H1 (cell line): ENCODE measurements at regions not wholly inside any gene's neighbourhood (a gene's known extent, or its start where the extent isn't known, plus 50 kb on each side); places are given as distances from the start of the nearest gene placed in this dataset.
A peak's percentile ranks its signal among the peaks of the same experiment; 100 is the strongest.

Source experiments
- CTCF ChIA-PET: fragments of 300-600 bp; sonication (Branson Sonifier 250); formaldehyde crosslinking; loops from one replicate; lab custom pipeline; 2021; ENCODE audit not compliant: partially characterized antibody; lab: Charles Lee
- POLR2A ChIA-PET: fragments of 300-600 bp; sonication (Branson Sonifier 250); formaldehyde crosslinking; loops from one replicate; lab custom pipeline; 2021; ENCODE audit warnings: inconsistent platforms; ENCODE audit not compliant: partially characterized antibody; lab: Charles Lee
- DNase-seq, 2 experiments: peaks; one replicate each; pipeline versions ENCODE4 v3.0.0 to v3.0.0-alpha.2; 2010 to 2022; ENCODE audit warnings: low spot score in 2 of 2, low read depth in 1 of 2, mixed read lengths in 1 of 2
- FAIRE-seq: peaks from 2 replicates; lab custom pipeline; 2011; peaks lifted over from hg19 to GRCh38; lab: Jason Lieb, UNC
- H2AFZ ChIP-seq: 2 replicates; pipeline ENCODE4 v1.8.1; 2012; ENCODE audit warnings: low read length, inconsistent platforms
- H2AK5ac ChIP-seq: 2 replicates; pipeline ENCODE4 v1.6.1; 2013; ENCODE audit warnings: low read depth, low read length
- H2BK120ac ChIP-seq: replicated peaks from 2 replicates; pipeline ENCODE3; 2013; ENCODE audit warnings: low read depth, low read length, inconsistent platforms
- H2BK12ac ChIP-seq: 2 replicates; pipeline ENCODE4 v1.6.1; 2013; ENCODE audit warnings: low read depth, low read length
- H2BK15ac ChIP-seq: 2 replicates; pipeline ENCODE4 v1.6.1; 2013; ENCODE audit warnings: low read length
- H2BK20ac ChIP-seq: 2 replicates; pipeline ENCODE4 v1.6.1; 2013; ENCODE audit warnings: low read length
- H2BK5ac ChIP-seq: 2 replicates; pipeline ENCODE4 v1.6.1; 2013; ENCODE audit warnings: low read depth, low read length
- H3K14ac ChIP-seq: 2 replicates; pipeline ENCODE4 v1.6.1; 2013; ENCODE audit warnings: inconsistent platforms; ENCODE audit not compliant: insufficient read length
- H3K18ac ChIP-seq: 2 replicates; pipeline ENCODE4 v1.6.1; 2013; ENCODE audit warnings: low read length; ENCODE audit errors: extremely low read depth
- H3K23ac ChIP-seq: 2 replicates; pipeline ENCODE4 v1.6.1; 2013; ENCODE audit warnings: inconsistent platforms; ENCODE audit not compliant: insufficient read length
- H3K23me2 ChIP-seq: 2 replicates; pipeline ENCODE4 v1.6.1; 2013; ENCODE audit warnings: low read depth, low read length
- H3K27ac ChIP-seq: 2 replicates; pipeline ENCODE4 v1.6.1; 2011; ENCODE audit warnings: low read depth, low read length, inconsistent platforms
- H3K27me3 ChIP-seq, 4 experiments: replicated peaks in 1 of 4; 1 replicate in 1 of 4; 2 replicates in 3 of 4; pipeline versions ENCODE4 v1.6.1 to v1.8.1; 2011 to 2013; ENCODE audit warnings: low read length in 3 of 4, mild to moderate bottlenecking in 3 of 4, inconsistent platforms in 2 of 4, mixed read lengths in 2 of 4, moderate library complexity in 1 of 4; ENCODE audit not compliant: control insufficient read depth in 3 of 4, insufficient read depth in 3 of 4; ENCODE audit errors: extremely low read depth in 1 of 4
- H3K36me3 ChIP-seq, 4 experiments: 2 replicates each; pipeline versions ENCODE4 v1.6.1 to v1.8.1; 2011 to 2013; ENCODE audit warnings: mild to moderate bottlenecking in 4 of 4, low read length in 3 of 4, moderate library complexity in 2 of 4, control low read depth in 1 of 4, inconsistent platforms in 1 of 4; ENCODE audit not compliant: insufficient read depth in 4 of 4, control insufficient read depth in 2 of 4
- H3K4ac ChIP-seq: replicated peaks from 2 replicates; pipeline ENCODE3; 2013; ENCODE audit warnings: low read length, low read depth, mixed read lengths, inconsistent platforms; ENCODE audit not compliant: insufficient read length
- H3K4me1 ChIP-seq, 4 experiments: replicated peaks in 1 of 4; 1 replicate in 1 of 4; 2 replicates in 3 of 4; pipeline versions ENCODE4 v1.6.1 to v1.8.1; 2011 to 2013; ENCODE audit warnings: low read length in 3 of 4, inconsistent platforms in 2 of 4, mixed read lengths in 1 of 4; ENCODE audit not compliant: insufficient read depth in 4 of 4, control insufficient read depth in 3 of 4
- H3K4me2 ChIP-seq, 2 experiments: 2 replicates each; pipeline versions ENCODE4 v1.6.1 to v1.8.1; 2011 to 2013; ENCODE audit warnings: low read depth in 2 of 2, low read length in 2 of 2, control low read depth in 1 of 2, inconsistent platforms in 1 of 2, mild to moderate bottlenecking in 1 of 2; ENCODE audit not compliant: insufficient read depth in 1 of 2
- H3K4me3 ChIP-seq, 4 experiments: fragments of 200-600, 300-600 bp in 1 of 4; sonication (generic), shearing (Covaris generic), sonication (Bioruptor Twin) in 1 of 4; 2 replicates each; pipeline versions ENCODE4 v1.5.1 to v1.8.1; 2011 to 2016; ENCODE audit warnings: low read length in 4 of 4, low read depth in 3 of 4, control low read depth in 2 of 4, inconsistent platforms in 2 of 4, mild to moderate bottlenecking in 2 of 4, mixed read lengths in 1 of 4, moderate library complexity in 1 of 4; ENCODE audit not compliant: insufficient read depth in 2 of 4; ENCODE audit errors: extremely low read depth in 1 of 4
- H3K56ac ChIP-seq: replicated peaks from 2 replicates; pipeline ENCODE3; 2013; ENCODE audit warnings: low read depth, mild to moderate bottlenecking, mixed read lengths, low read length, inconsistent platforms; ENCODE audit not compliant: insufficient read length
- H3K79me1 ChIP-seq: 2 replicates; pipeline ENCODE4 v1.6.1; 2013; ENCODE audit warnings: low read depth, low read length, control low read depth
- H3K79me2 ChIP-seq, 2 experiments: 2 replicates each; pipeline versions ENCODE4 v1.6.1 to v1.8.1; 2012 to 2013; ENCODE audit warnings: low read length in 2 of 2, mild to moderate bottlenecking in 2 of 2, inconsistent platforms in 1 of 2; ENCODE audit not compliant: insufficient read depth in 2 of 2, control insufficient read depth in 1 of 2
- H3K9ac ChIP-seq, 4 experiments: replicated peaks in 1 of 4; 1 replicate in 1 of 4; 2 replicates in 3 of 4; pipeline versions ENCODE4 v1.6.1 to v1.8.1; 2011 to 2013; ENCODE audit warnings: low read depth in 3 of 4, low read length in 3 of 4, control low read depth in 2 of 4, mild to moderate bottlenecking in 2 of 4, moderate library complexity in 2 of 4, inconsistent platforms in 1 of 4; ENCODE audit errors: extremely low read depth in 1 of 4
- H3K9me3 ChIP-seq, 2 experiments: 2 replicates each; pipeline versions ENCODE4 v1.6.1 to v1.8.1; 2012 to 2013; ENCODE audit warnings: mild to moderate bottlenecking in 2 of 2, moderate library complexity in 2 of 2, control low read depth in 1 of 2, inconsistent platforms in 1 of 2, low read depth in 1 of 2, low read length in 1 of 2, mixed read lengths in 1 of 2; ENCODE audit not compliant: insufficient read depth in 2 of 2
- H4K20me1 ChIP-seq, 2 experiments: replicated peaks in 1 of 2; 2 replicates each; pipeline versions ENCODE3 to v1.8.1; 2011 to 2013; ENCODE audit warnings: inconsistent platforms in 2 of 2, low read length in 2 of 2, mild to moderate bottlenecking in 1 of 2; ENCODE audit not compliant: insufficient read depth in 2 of 2, control insufficient read depth in 1 of 2
- H4K5ac ChIP-seq: 2 replicates; pipeline ENCODE4 v1.6.1; 2013; ENCODE audit warnings: low read length, low read depth, mixed read lengths, inconsistent platforms; ENCODE audit not compliant: insufficient read length
- H4K8ac ChIP-seq: 2 replicates; pipeline ENCODE4 v1.8.0; 2013; ENCODE audit warnings: mild to moderate bottlenecking, moderate library complexity, low read length, inconsistent platforms; ENCODE audit not compliant: insufficient read depth; ENCODE audit errors: extremely low read depth
- H4K91ac ChIP-seq: replicated peaks from 2 replicates; pipeline ENCODE3; 2013; ENCODE audit warnings: low read length, mixed read lengths, inconsistent platforms; ENCODE audit not compliant: insufficient read length
- CBX5 ChIP-seq: fragments of 300-800, 300-1000 bp; sonication (generic); IDR thresholded peaks from 2 replicates; pipeline ENCODE4 v1.7.1; 2016; ENCODE audit warnings: antibody characterized with exemption, low read length, low read depth
- GABPA ChIP-seq: IDR thresholded peaks from 2 replicates; pipeline ENCODE4 v1.6.1; 2011; ENCODE audit warnings: mild to moderate bottlenecking, low read length, moderate library complexity, borderline replicate concordance; ENCODE audit not compliant: insufficient read depth
- KDM5A ChIP-seq: fragments of 200-600 bp; IDR thresholded peaks from 2 replicates; pipeline ENCODE4 v1.7.1; 2012; ENCODE audit warnings: mild to moderate bottlenecking, low read length, inconsistent platforms, mixed read lengths
- PHF8 ChIP-seq: fragments of 200-600 bp; sonication (generic); conservative IDR thresholded peaks from 2 replicates; pipeline ENCODE4 v1.7.1; 2012; ENCODE audit warnings: low read depth, mild to moderate bottlenecking, inconsistent platforms, low read length, moderate library complexity
- RAD21 ChIP-seq, 2 experiments: IDR thresholded peaks in 1 of 2; conservative IDR thresholded peaks in 1 of 2; 2 replicates each; pipeline ENCODE4 v1.6.1; 2011; ENCODE audit warnings: low read depth in 2 of 2, low read length in 2 of 2, improper control_type of control experiment in 1 of 2, inconsistent platforms in 1 of 2, mild to moderate bottlenecking in 1 of 2, moderate library complexity in 1 of 2
- RXRA ChIP-seq: IDR thresholded peaks from 2 replicates; pipeline ENCODE4 v1.6.1; 2011; ENCODE audit warnings: low read depth, mild to moderate bottlenecking, low read length, moderate library complexity; ENCODE audit not compliant: insufficient read depth
- SRF ChIP-seq: IDR thresholded peaks from 2 replicates; pipeline ENCODE4 v1.6.1; 2011; ENCODE audit warnings: mild to moderate bottlenecking, low read depth, low read length, moderate library complexity
- WGBS, 2 experiments: shearing (Covaris generic) in 1 of 2; methylation state at CpG; one replicate each; pipeline versions ENCODE4 v1.1.6 to v1.1.7; 2013 to 2015; ENCODE audit warnings: low lambda C conversion rate in 2 of 2, mixed read lengths in 2 of 2, inconsistent platforms in 1 of 2, low coverage in 1 of 2, missing lambda C conversion rate in 1 of 2; ENCODE audit not compliant: insufficient replicate concordance in 2 of 2, insufficient coverage in 1 of 2, insufficient read length in 1 of 2; ENCODE audit errors: extremely low coverage in 1 of 2, missing lambda C conversion rate in 1 of 2; 5-methylcytosine and 5-hydroxymethylcytosine counted together
- TF ChIP-seq, protein P1 (sequence below), 3 experiments: IDR thresholded peaks; 1 replicate in 2 of 3; 2 replicates in 1 of 3; pipeline versions ENCODE4 v1.5.1 to v1.6.1; 2011; ENCODE audit warnings: low read length in 3 of 3, mild to moderate bottlenecking in 3 of 3, inconsistent platforms in 2 of 3, low read depth in 1 of 3, moderate library complexity in 1 of 3; ENCODE audit not compliant: insufficient read depth in 1 of 3; ENCODE audit errors: control extremely low read depth in 1 of 3

DNA sequence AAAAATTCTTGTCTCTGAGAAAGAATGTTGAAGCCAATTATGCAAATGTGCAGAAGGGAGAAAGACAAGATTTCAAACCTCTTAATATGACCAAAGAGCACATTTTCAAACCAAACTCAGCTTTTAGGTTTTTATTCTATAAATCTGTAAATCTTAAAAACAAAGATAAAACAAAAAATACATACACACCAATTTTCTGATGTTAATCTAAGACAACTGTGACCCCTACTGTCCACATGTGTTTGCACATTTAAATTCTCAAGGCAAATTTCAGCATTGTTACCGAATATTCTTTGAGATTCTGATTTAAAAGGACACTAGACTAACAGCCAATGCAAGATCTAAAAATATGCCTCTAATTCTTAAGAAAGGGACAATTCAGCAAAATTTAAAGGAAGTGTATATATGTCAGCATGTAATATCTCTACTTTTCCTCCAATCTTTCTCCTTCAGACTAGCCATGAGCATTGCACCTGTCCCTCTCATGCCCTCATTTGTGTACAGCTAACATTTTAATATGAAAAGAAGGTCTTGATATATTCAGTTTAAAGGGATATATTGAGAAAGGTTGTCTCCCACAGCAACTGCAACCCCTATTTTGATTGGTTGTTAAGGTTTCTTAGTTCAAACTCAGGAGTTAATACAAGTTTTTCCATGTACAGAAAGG is 417.9 kb downstream of the IPMK start:
- Histone ChIP-seq H3K18ac (no peak overlapping the region), H3K79me1 (no peaks in the 10 kb centered on the region), H2BK15ac (no peak overlapping the region), H3K9me3 (no peaks in the 10 kb centered on the region), H3K23ac (no peak overlapping the region), H4K8ac (no peak overlapping the region), H3K4me3 (no peak overlapping the region), H3K4me2 (no peak overlapping the region), H3K36me3 (no peaks in the 10 kb centered on the region), H2BK120ac (no peak overlapping the region), H2AK5ac (no peak overlapping the region), H4K91ac (no peak overlapping the region), H2BK5ac (no peak overlapping the region), H3K14ac (no peak overlapping the region), H3K4ac (no peak overlapping the region), H3K79me2 (no peaks in the 10 kb centered on the region), H3K56ac (no peak overlapping the region), H4K20me1 (no peaks in the 10 kb centered on the region), H3K9ac (no peak overlapping the region), H3K4me1 (0 out of 7 replicates have a peak, but pooled peaks cover 0 to 2% (median 0%) of the 10 kb centered on the region in 4 experiments), H2BK12ac (no peak overlapping the region), H3K27ac (no peak overlapping the region), H3K23me2 (peaks cover 1% of the 10 kb centered on the region; the same call in 1 of the 2 replicates), H3K27me3 (no peaks in the 10 kb centered on the region), H2BK20ac (no peak overlapping the region), H4K5ac (no peak overlapping the region), H2AFZ (no peak overlapping the region)
- FAIRE-seq = no peak
- WGBS, 2 experiments = 97% methylated on average over 1 of the region's 1 CpG; no CpG with 5 or more reads in 1 of the 2 experiments
- no peak for DNase-seq
- ChIA-PET CTCF (interaction anchor here (0.8 to 3.5 kb wide), 11 partner anchors 10 to 277 kb away, joined by 3 to 19 read pairs (median 4); no protein-coding TSS in a partner anchor), POLR2A (no interaction called here)
- peak; percentile 49 to 61 for TF ChIP-seq RAD21 (IDR thresholded peaks at IDR 0.05 in 1 of 2, conservative IDR thresholded peaks at IDR 0.05 in 1 of 2; ENCODE audit: low read depth in 2 of 2, low read length in 2 of 2)
- TF ChIP-seq RXRA = no peak
- TF ChIP-seq PHF8 = no peak
- TF ChIP-seq CBX5 = no peak
- no peak for TF ChIP-seq KDM5A
- no peak for TF ChIP-seq GABPA
- TF ChIP-seq, protein P1, sequence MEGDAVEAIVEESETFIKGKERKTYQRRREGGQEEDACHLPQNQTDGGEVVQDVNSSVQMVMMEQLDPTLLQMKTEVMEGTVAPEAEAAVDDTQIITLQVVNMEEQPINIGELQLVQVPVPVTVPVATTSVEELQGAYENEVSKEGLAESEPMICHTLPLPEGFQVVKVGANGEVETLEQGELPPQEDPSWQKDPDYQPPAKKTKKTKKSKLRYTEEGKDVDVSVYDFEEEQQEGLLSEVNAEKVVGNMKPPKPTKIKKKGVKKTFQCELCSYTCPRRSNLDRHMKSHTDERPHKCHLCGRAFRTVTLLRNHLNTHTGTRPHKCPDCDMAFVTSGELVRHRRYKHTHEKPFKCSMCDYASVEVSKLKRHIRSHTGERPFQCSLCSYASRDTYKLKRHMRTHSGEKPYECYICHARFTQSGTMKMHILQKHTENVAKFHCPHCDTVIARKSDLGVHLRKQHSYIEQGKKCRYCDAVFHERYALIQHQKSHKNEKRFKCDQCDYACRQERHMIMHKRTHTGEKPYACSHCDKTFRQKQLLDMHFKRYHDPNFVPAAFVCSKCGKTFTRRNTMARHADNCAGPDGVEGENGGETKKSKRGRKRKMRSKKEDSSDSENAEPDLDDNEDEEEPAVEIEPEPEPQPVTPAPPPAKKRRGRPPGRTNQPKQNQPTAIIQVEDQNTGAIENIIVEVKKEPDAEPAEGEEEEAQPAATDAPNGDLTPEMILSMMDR (IDR thresholded peaks at IDR 0.05; ENCODE audit: control extremely low read depth in 1 of 3, insufficient read depth in 1 of 3, low read depth in 1 of 3, low read length in 3 of 3) = peak in 1 of 3 experiments; percentile 40; a peak in 1 of 4 replicates
- no peak for TF ChIP-seq SRF
